Vagina (tissue), 2 donors: ENCODE measurements at regions not wholly inside any gene's neighbourhood (a gene's known extent, or its start where the extent isn't known, plus 50 kb on each side); places are given as distances from the start of the nearest gene placed in this dataset.

Experiments used
- DNase-seq, 2 donors: peaks; one replicate each; pipeline ENCODE4 v3.0.0-alpha.2; 2017; ENCODE audit errors: extremely low spot score in 2 of 2
- H3K27ac ChIP-seq: fragments of 200-600 bp; sonication (generic); one replicate; pipeline ENCODE4 v1.5.1; 2019
- H3K27me3 ChIP-seq: fragments of 200-600 bp; sonication (generic); one replicate; pipeline ENCODE4 v1.5.1; 2019
- H3K36me3 ChIP-seq, 2 donors: fragments of 200-600 bp; sonication (generic); one replicate each; pipeline ENCODE4 v1.5.1; 2017 to 2019
- H3K4me1 ChIP-seq: fragments of 200-600 bp; sonication (generic); one replicate; pipeline ENCODE4 v1.5.1; 2019
- H3K4me3 ChIP-seq, 2 donors: fragments of 200-600 bp; sonication (generic); 1 replicate in 1 of 2; 2 replicates in 1 of 2; pipeline ENCODE4 v1.5.1; 2016 to 2019
- H3K9me3 ChIP-seq: fragments of 200-600 bp; sonication (generic); one replicate; pipeline ENCODE4 v1.5.1; 2019
- POLR2A ChIP-seq, 2 donors: fragments of 450-650 bp; IDR thresholded peaks; one replicate each; pipeline ENCODE4 v1.6.1; 2017; ENCODE audit warnings: antibody characterized with exemption in 2 of 2, mild to moderate bottlenecking in 2 of 2, moderate library complexity in 2 of 2
- POLR2AphosphoS5 ChIP-seq, 2 donors: sonication (generic); formaldehyde crosslinking; IDR thresholded peaks; one replicate each; pipeline ENCODE4 v1.9.0; 2017; ENCODE audit warnings: antibody characterized with exemption in 2 of 2, mild to moderate bottlenecking in 2 of 2, low read depth in 1 of 2; ENCODE audit not compliant: insufficient read depth in 1 of 2
- intact Hi-C: fragments of 100-400 bp; cut with DNase I; formaldehyde crosslinking; loops from one replicate; pipeline ENCODE4 v1.15.1; 2023
- TF ChIP-seq, protein P1 (sequence below), 3 experiments: fragments of 450-650 bp in 2 of 3; fragments of 200-600 bp in 1 of 3; sonication (generic) in 1 of 3; IDR thresholded peaks; one replicate each; pipeline ENCODE4 v1.5.1; 2017 to 2019; ENCODE audit warnings: antibody characterized with exemption in 3 of 3, mild to moderate bottlenecking in 2 of 3, moderate library complexity in 2 of 3

DNA sequence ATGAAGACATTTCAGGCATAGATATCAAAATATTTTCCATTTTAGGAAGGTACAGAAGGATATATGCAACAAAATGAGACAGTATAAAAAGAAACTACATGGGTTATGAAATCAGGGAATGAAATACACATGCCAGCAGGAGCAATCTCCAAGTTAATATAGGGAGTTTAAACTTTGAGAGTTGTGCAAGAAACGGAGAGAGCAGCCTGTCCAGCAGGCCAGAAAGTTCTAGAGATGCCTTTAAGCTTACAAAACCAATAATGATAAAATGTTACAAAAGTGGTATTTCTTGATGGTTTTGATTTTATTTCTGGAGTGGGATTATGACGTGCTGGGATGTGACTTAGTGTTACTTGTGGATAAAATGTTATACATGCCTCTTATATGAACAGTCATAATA, 2047.9 kb downstream of the ARAP2 start:
- Histone ChIP-seq H3K36me3 (no peaks in the 10 kb centered on the region), H3K27me3 (no peaks in the 10 kb centered on the region), H3K4me1 (no peaks in the 10 kb centered on the region), H3K9me3 (no peaks in the 10 kb centered on the region), H3K27ac (no peak overlapping the region), H3K4me3 (no peak overlapping the region)
- DNase-seq: no peak
- TF ChIP-seq, protein P1, sequence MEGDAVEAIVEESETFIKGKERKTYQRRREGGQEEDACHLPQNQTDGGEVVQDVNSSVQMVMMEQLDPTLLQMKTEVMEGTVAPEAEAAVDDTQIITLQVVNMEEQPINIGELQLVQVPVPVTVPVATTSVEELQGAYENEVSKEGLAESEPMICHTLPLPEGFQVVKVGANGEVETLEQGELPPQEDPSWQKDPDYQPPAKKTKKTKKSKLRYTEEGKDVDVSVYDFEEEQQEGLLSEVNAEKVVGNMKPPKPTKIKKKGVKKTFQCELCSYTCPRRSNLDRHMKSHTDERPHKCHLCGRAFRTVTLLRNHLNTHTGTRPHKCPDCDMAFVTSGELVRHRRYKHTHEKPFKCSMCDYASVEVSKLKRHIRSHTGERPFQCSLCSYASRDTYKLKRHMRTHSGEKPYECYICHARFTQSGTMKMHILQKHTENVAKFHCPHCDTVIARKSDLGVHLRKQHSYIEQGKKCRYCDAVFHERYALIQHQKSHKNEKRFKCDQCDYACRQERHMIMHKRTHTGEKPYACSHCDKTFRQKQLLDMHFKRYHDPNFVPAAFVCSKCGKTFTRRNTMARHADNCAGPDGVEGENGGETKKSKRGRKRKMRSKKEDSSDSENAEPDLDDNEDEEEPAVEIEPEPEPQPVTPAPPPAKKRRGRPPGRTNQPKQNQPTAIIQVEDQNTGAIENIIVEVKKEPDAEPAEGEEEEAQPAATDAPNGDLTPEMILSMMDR (IDR thresholded peaks at IDR 0.05): no peak
- no peak for TF ChIP-seq POLR2A (IDR thresholded peaks at IDR 0.05)
- no peak for TF ChIP-seq POLR2AphosphoS5 (IDR thresholded peaks at IDR 0.05; ENCODE audit: insufficient read depth in 1 of 2, low read depth in 1 of 2)
- intact Hi-C loops: no loop called here

DNA sequence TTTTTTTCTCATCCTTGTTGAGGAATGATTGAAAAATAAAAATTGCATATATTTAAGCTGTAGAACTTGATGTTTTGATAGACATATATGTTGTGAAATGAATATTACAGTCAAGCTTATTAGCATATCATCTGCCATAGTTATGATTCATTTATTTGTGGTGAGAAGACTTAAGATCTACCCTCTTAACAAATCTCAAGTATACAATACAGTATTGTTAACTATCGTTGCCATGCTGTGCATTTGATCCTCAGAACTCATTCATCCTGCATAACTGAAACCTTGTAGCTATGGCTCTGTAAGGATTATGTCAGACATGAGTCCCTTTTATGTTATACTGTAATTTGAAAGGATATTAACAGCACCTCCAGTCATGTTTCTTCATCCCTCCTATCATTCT, 2045.3 kb downstream of the ARAP2 start:
- Histone ChIP-seq H3K27me3 (no peaks in the 10 kb centered on the region), H3K4me1 (no peaks in the 10 kb centered on the region), H3K27ac (no peak overlapping the region), H3K36me3 (no peaks in the 10 kb centered on the region), H3K4me3 (no peak overlapping the region), H3K9me3 (no peaks in the 10 kb centered on the region)
- TF ChIP-seq POLR2A (IDR thresholded peaks at IDR 0.05) (no peak), POLR2AphosphoS5 (IDR thresholded peaks at IDR 0.05; ENCODE audit: insufficient read depth in 1 of 2, low read depth in 1 of 2) (no peak)
- TF ChIP-seq, protein P1 (IDR thresholded peaks at IDR 0.05): no peak
- intact Hi-C loops: no loop called here
- DNase-seq: no peak

DNA sequence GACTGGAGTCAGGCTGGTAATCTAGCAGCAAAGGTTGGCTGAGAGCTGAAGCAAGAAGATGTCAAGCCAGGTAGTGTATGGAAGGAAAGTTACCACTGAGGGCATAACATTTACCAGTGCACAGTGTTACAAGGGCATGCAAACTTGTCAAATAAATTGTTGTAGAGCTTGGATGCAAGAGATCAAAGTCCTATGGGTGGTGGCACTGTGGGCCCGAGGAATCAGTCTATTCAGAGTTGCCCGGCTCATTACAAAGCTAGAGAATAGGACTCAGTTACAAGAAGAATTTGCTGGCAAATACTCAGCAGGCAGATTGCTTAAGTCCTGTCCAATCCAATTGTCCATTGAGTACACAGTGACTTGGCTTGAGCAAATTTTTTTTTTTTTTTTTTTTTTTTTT, 2043.8 kb downstream of the ARAP2 start:
- Histone ChIP-seq H3K36me3 (no peaks in the 10 kb centered on the region), H3K27me3 (no peaks in the 10 kb centered on the region), H3K9me3 (no peaks in the 10 kb centered on the region), H3K27ac (no peak overlapping the region), H3K4me1 (no peaks in the 10 kb centered on the region), H3K4me3 (no peak overlapping the region)
- TF ChIP-seq POLR2AphosphoS5 (IDR thresholded peaks at IDR 0.05; ENCODE audit: insufficient read depth in 1 of 2, low read depth in 1 of 2): no peak
- TF ChIP-seq, protein P1 (IDR thresholded peaks at IDR 0.05): no peak
- TF ChIP-seq POLR2A (IDR thresholded peaks at IDR 0.05): no peak
- intact Hi-C loops: no loop called here
- no peak for DNase-seq

DNA sequence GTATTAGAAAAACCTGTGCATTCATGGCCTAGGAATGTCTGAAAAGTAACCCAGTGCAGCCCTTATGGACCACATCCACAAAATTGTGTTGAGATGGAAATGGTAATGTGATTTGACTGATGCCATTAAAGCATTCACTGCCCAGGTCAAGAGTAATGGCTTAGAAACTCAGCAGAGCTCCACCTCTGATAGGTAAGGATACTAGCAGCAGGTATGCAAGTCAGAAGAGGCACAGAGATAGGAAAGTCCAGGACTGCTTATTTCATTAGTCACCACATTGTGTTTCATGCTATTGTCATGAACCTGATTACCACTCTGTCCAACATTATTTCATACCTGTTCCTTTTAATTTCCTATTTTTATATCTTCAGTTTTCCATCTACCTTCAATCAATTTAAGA, 2042.2 kb downstream of the ARAP2 start:
- no peak overlapping the region for H3K27ac ChIP-seq
- no peaks in the 10 kb centered on the region for H3K36me3 ChIP-seq
- H3K4me1 ChIP-seq: no peaks in the 10 kb centered on the region
- TF ChIP-seq POLR2AphosphoS5 (IDR thresholded peaks at IDR 0.05; ENCODE audit: insufficient read depth in 1 of 2, low read depth in 1 of 2) (no peak), POLR2A (IDR thresholded peaks at IDR 0.05) (no peak)
- TF ChIP-seq, protein P1 (IDR thresholded peaks at IDR 0.05): no peak
- H3K27me3 ChIP-seq: no peaks in the 10 kb centered on the region
- no peaks in the 10 kb centered on the region for H3K9me3 ChIP-seq
- DNase-seq: no peak
- intact Hi-C loops: no loop called here
- H3K4me3 ChIP-seq: no peak overlapping the region

DNA sequence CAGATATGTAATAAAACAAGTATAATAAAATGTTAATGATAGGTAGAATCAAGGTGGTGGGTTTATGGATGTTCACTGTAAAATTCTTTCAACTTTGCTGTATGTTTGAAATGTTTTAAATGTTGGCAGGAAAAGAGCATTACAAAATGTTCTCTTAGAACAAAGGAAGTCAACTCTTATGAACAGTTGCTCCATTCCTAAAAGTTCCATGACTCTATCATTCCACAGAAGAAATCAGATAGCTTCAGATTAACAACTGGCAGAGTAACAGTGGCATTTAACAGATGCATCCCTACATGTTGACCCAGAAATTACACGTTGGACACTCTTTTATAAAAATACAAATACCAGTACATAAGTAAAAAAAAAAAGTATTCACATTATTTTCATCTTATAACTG, 2023.7 kb downstream of the ARAP2 start:
- no peak overlapping the region for H3K4me3 ChIP-seq
- H3K9me3 ChIP-seq: no peaks in the 10 kb centered on the region
- intact Hi-C loops: no loop called here
- no peak for TF ChIP-seq POLR2A (IDR thresholded peaks at IDR 0.05)
- TF ChIP-seq, protein P1 (IDR thresholded peaks at IDR 0.05): no peak
- no peak for TF ChIP-seq POLR2AphosphoS5 (IDR thresholded peaks at IDR 0.05; ENCODE audit: insufficient read depth in 1 of 2, low read depth in 1 of 2)
- H3K36me3 ChIP-seq: no peaks in the 10 kb centered on the region
- H3K4me1 ChIP-seq: no peaks in the 10 kb centered on the region
- no peak overlapping the region for H3K27ac ChIP-seq
- no peaks in the 10 kb centered on the region for H3K27me3 ChIP-seq
- no peak for DNase-seq
